Naive thymus-derived CD4-positive, alpha-beta T cell (primary cell): ENCODE measurements at regions not wholly inside any gene's neighbourhood (a gene's known extent, or its start where the extent isn't known, plus 50 kb on each side); places are given as distances from the start of the nearest gene placed in this dataset.

ENCODE experiments used
- ATAC-seq: fragments of 150-1000 bp; cut with Tn5 transposase; 2 replicates; pipeline ENCODE4 v1.10.0; 2021; ENCODE audit warnings: mild to moderate bottlenecking, moderate library complexity
- CTCF ChIA-PET: fragments of 350-600 bp; sonication (Branson Sonifier 250); formaldehyde crosslinking; loops from one replicate; lab custom pipeline; 2021; ENCODE audit warnings: antibody characterized with exemption; lab: Charles Lee
- POLR2A ChIA-PET: fragments of 350-600 bp; sonication (Branson Sonifier 250); formaldehyde crosslinking; loops from one replicate; lab custom pipeline; 2021; ENCODE audit warnings: antibody characterized with exemption, inconsistent platforms; lab: Charles Lee
- DNase-seq, 9 donors: peaks; one replicate each; pipeline versions ENCODE4 v3.0.0 to v3.0.0-alpha.2; 2020 to 2022; ENCODE audit warnings: mixed read lengths in 1 of 9
- H3K27ac ChIP-seq: one replicate; pipeline ENCODE4 v1.7.0; 2013; ENCODE audit warnings: mild to moderate bottlenecking, low read depth, low read length, moderate library complexity
- H3K27me3 ChIP-seq, 2 donors: one replicate each; pipeline ENCODE4 v1.7.0; 2013; ENCODE audit warnings: low read length in 2 of 2, mild to moderate bottlenecking in 2 of 2, moderate library complexity in 2 of 2; ENCODE audit not compliant: control insufficient read depth in 2 of 2, insufficient read depth in 2 of 2
- H3K36me3 ChIP-seq, 3 experiments: 1 replicate in 2 of 3; 2 replicates in 1 of 3; pipeline ENCODE4 v1.7.0; 2013; ENCODE audit warnings: low read length in 3 of 3, mild to moderate bottlenecking in 3 of 3, moderate library complexity in 1 of 3; ENCODE audit not compliant: insufficient read depth in 3 of 3, control insufficient read depth in 2 of 3
- H3K4me1 ChIP-seq, 2 donors: one replicate each; pipeline ENCODE4 v1.7.0; 2013; ENCODE audit warnings: low read length in 2 of 2, mild to moderate bottlenecking in 2 of 2, moderate library complexity in 1 of 2; ENCODE audit not compliant: control insufficient read depth in 2 of 2, insufficient read depth in 2 of 2
- H3K4me3 ChIP-seq: 2 replicates; pipeline ENCODE4 v1.7.0; 2013; ENCODE audit warnings: mild to moderate bottlenecking, low read length
- H3K9me3 ChIP-seq, 3 experiments: 1 replicate in 2 of 3; 2 replicates in 1 of 3; pipeline ENCODE4 v1.7.0; 2013; ENCODE audit warnings: low read length in 3 of 3; ENCODE audit not compliant: control insufficient read depth in 2 of 3
- H3K27ac Mint-ChIP-seq, 9 donors: one replicate each; pipeline ENCODE4 v1.8.0; 2020 to 2022; ENCODE audit warnings: mixed read lengths in 9 of 9, mild to moderate bottlenecking in 8 of 9, moderate library complexity in 5 of 9, inconsistent platforms in 2 of 9
- H3K27me3 Mint-ChIP-seq, 5 donors: one replicate each; pipeline ENCODE4 v1.8.0; 2021 to 2022; ENCODE audit warnings: mixed read lengths in 5 of 5, mild to moderate bottlenecking in 1 of 5
- H3K36me3 Mint-ChIP-seq, 5 donors: one replicate each; pipeline ENCODE4 v1.8.0; 2020 to 2022; ENCODE audit warnings: mixed read lengths in 5 of 5, mild to moderate bottlenecking in 3 of 5, inconsistent platforms in 1 of 5
- H3K4me1 Mint-ChIP-seq, 7 donors: one replicate each; pipeline ENCODE4 v1.8.0; 2020 to 2022; ENCODE audit warnings: mixed read lengths in 7 of 7, mild to moderate bottlenecking in 3 of 7, inconsistent platforms in 1 of 7
- H3K4me3 Mint-ChIP-seq, 10 donors: one replicate each; pipeline ENCODE4 v1.8.0; 2020 to 2022; ENCODE audit warnings: mild to moderate bottlenecking in 10 of 10, mixed read lengths in 10 of 10, moderate library complexity in 6 of 10, inconsistent platforms in 2 of 10
- H3K9me3 Mint-ChIP-seq, 11 donors: one replicate each; pipeline ENCODE4 v1.8.0; 2020 to 2022; ENCODE audit warnings: mixed read lengths in 11 of 11, mild to moderate bottlenecking in 4 of 11, inconsistent platforms in 1 of 11, moderate library complexity in 1 of 11
- intact Hi-C, 2 donors: fragments of 100-400 bp; cut with micrococcal nuclease; formaldehyde crosslinking; loops; one replicate each; pipeline ENCODE4 v1.15.1; 2023

DNA sequence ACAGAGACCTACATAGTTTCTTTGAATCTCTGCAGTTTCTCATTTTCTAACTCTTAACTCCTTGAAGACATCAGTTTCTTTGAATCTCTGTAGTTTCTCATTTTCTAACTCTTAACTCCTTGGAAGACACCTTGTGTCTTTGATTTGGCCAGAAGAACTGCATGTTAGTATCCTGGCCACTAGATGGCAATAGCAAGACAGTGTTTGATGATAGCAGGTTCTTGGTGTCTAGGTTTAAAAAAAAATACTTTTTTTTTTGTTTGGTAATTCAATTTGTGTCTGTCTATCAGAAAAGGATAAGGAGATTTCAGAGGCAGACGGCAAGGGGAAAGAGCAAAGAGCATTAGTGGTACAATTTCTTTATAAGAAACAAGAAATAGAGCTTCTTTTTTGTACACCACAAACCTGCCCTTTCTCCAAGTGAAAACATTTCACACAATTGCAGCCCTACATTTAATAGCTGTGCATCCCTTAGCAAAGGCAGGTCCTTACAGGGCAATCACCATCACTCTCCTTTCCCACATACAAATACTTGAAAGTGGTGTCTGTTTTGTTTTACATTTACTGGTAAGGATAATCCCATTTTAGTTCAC lies 1324.9 kb upstream of the CDH8 start:
- ATAC-seq, result no peak
- intact Hi-C loops, result loop anchor here (5.0 kb wide), 1 partner anchor 1756 kb away; no protein-coding TSS in a partner anchor
- DNase-seq, result no peak
- Mint-ChIP-seq H3K4me3 (no peak overlapping the region), H3K36me3 (no peaks in the 10 kb centered on the region), H3K4me1 (no peaks in the 10 kb centered on the region), H3K27ac (no peak overlapping the region), H3K9me3 (peaks cover 0 to 4% (median 1%) of the 10 kb centered on the region in 11 donors), H3K27me3 (no peaks in the 10 kb centered on the region)
- no peak overlapping the region for H3K27ac ChIP-seq
- CTCF ChIA-PET, result no interaction called here
- no peaks in the 10 kb centered on the region for H3K9me3 ChIP-seq
- no peaks in the 10 kb centered on the region for H3K4me1 ChIP-seq
- POLR2A ChIA-PET, result no interaction called here
- H3K36me3 ChIP-seq, result no peaks in the 10 kb centered on the region
- H3K4me3 ChIP-seq, result no peak overlapping the region
- no peaks in the 10 kb centered on the region for H3K27me3 ChIP-seq

DNA sequence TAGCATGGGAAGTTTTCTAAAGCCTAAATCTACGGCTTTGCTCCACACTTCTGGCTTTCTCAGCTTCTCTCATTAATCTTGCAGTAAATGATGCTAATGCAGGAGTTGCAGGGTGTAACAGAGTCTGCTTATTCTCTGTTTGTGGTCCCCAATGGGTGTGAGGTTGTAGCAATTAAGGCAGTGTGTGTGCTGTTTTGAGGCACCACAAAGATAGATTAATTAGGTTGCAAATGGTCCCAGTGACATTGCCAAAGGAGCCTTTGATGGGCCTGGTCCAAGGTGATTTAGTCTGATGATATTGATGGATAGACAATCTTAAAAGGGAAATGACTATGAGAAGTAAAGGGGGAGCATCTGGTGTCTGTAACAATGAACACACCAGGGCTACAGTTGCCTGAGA lies 1313.7 kb upstream of the CDH8 start:
- CTCF ChIA-PET, result no interaction called here
- no peaks in the 10 kb centered on the region for H3K27me3 ChIP-seq
- DNase-seq, result no peak
- no peak overlapping the region for H3K27ac ChIP-seq
- no peaks in the 10 kb centered on the region for H3K36me3 Mint-ChIP-seq
- no peaks in the 10 kb centered on the region for H3K36me3 ChIP-seq
- no peak for ATAC-seq
- no peaks in the 10 kb centered on the region for H3K4me1 Mint-ChIP-seq
- POLR2A ChIA-PET, result no interaction called here
- no peaks in the 10 kb centered on the region for H3K27me3 Mint-ChIP-seq
- no peak overlapping the region for H3K4me3 Mint-ChIP-seq
- no peaks in the 10 kb centered on the region for H3K9me3 ChIP-seq
- no peak overlapping the region for H3K27ac Mint-ChIP-seq
- no peaks in the 10 kb centered on the region for H3K4me1 ChIP-seq
- intact Hi-C loops, result no loop called here
- H3K4me3 ChIP-seq, result no peak overlapping the region
- H3K9me3 Mint-ChIP-seq, result peaks cover 0 to 15% (median 6%) of the 10 kb centered on the region in 11 donors

DNA sequence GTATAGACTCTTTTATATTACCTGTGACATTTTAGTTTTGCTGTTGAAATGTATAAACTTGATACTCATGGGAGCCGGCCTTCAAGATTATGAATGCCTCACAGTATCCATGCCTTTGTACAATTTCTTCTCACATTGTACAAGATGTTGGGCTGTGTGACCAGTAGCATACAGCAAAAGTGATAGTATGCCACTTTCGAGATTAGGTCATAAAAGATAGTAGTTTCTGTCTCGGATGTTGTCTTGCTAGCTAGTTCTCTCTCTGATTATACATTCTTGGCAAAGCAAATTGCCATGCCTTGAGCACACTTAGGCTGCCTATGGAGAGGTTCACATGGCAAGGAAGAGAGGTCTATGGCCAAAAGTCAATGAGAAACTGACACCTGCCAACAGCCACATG lies 1309.8 kb upstream of the CDH8 start:
- Histone ChIP-seq H3K9me3 (no peaks in the 10 kb centered on the region), H3K4me1 (no peaks in the 10 kb centered on the region), H3K27ac (no peak overlapping the region), H3K27me3 (no peaks in the 10 kb centered on the region), H3K4me3 (no peak overlapping the region), H3K36me3 (no peaks in the 10 kb centered on the region)
- no peaks in the 10 kb centered on the region for H3K4me1 Mint-ChIP-seq
- H3K27me3 Mint-ChIP-seq, result no peaks in the 10 kb centered on the region
- H3K9me3 Mint-ChIP-seq, result peaks cover 0 to 19% (median 8%) of the 10 kb centered on the region in 11 donors
- ChIA-PET POLR2A (no interaction called here), CTCF (no interaction called here)
- intact Hi-C loops, result no loop called here
- DNase-seq (no peak), ATAC-seq (no peak)
- H3K36me3 Mint-ChIP-seq, result no peaks in the 10 kb centered on the region
- H3K4me3 Mint-ChIP-seq, result no peak overlapping the region
- no peak overlapping the region for H3K27ac Mint-ChIP-seq

DNA sequence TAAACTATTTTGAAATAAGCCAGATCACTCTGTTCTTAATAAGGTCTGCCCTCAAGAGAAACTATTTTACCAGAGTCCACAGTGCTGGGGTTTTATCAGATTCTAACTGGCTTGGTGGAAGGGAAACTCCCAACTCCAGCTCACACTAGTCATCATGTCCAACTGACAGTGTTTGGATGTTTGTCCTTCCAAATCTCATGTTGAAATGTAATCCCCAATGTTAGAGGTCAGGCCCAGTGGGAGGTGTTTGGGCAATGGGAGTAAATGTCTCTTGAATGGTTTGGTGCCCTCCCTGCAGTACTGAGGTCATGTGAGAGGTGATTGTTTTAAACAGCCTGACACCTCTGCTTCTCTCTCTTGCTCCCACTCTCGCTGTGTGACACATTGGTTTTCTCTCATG lies 1301.0 kb upstream of the CDH8 start:
- Histone ChIP-seq H3K9me3 (no peaks in the 10 kb centered on the region), H3K4me1 (no peaks in the 10 kb centered on the region), H3K4me3 (no peak overlapping the region), H3K27me3 (no peaks in the 10 kb centered on the region), H3K36me3 (no peaks in the 10 kb centered on the region), H3K27ac (no peak overlapping the region)
- ATAC-seq (no peak), DNase-seq (no peak)
- POLR2A ChIA-PET, result no interaction called here
- CTCF ChIA-PET, result no interaction called here
- Mint-ChIP-seq H3K4me3 (no peak overlapping the region), H3K4me1 (no peaks in the 10 kb centered on the region), H3K27me3 (no peaks in the 10 kb centered on the region), H3K9me3 (peaks cover 5 to 41% (median 10%) of the 10 kb centered on the region in 11 donors), H3K27ac (no peak overlapping the region), H3K36me3 (no peaks in the 10 kb centered on the region)
- intact Hi-C loops, result no loop called here

DNA sequence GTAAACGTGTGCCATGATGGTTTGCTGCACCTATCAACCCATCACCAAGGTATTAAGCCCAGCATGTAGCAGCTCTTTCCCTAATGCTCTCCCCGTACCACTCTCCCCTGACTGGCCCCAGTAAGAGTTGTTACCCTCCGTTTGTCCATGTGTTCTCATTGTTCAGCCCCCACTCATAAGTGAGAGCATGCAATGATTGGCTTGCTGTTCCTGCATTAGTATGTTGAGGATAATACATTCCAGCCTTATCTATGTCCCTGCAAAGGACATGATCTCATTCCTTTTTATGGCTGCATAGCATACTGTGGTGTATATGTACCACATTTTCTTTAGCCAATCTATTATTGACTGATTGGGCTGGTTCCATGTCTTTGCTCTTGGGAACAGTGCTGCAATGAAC lies 1294.9 kb upstream of the CDH8 start:
- ChIA-PET CTCF (no interaction called here), POLR2A (no interaction called here)
- Mint-ChIP-seq H3K27me3 (no peaks in the 10 kb centered on the region), H3K36me3 (no peaks in the 10 kb centered on the region), H3K9me3 (peaks cover 0 to 29% (median 8%) of the 10 kb centered on the region in 11 donors), H3K4me1 (no peaks in the 10 kb centered on the region), H3K27ac (no peak overlapping the region), H3K4me3 (no peak overlapping the region)
- H3K4me3 ChIP-seq, result no peak overlapping the region
- no peaks in the 10 kb centered on the region for H3K4me1 ChIP-seq
- no peaks in the 10 kb centered on the region for H3K9me3 ChIP-seq
- intact Hi-C loops, result no loop called here
- H3K27me3 ChIP-seq, result no peaks in the 10 kb centered on the region
- DNase-seq, result no peak
- H3K27ac ChIP-seq, result no peak overlapping the region
- H3K36me3 ChIP-seq, result no peaks in the 10 kb centered on the region
- ATAC-seq, result no peak

DNA sequence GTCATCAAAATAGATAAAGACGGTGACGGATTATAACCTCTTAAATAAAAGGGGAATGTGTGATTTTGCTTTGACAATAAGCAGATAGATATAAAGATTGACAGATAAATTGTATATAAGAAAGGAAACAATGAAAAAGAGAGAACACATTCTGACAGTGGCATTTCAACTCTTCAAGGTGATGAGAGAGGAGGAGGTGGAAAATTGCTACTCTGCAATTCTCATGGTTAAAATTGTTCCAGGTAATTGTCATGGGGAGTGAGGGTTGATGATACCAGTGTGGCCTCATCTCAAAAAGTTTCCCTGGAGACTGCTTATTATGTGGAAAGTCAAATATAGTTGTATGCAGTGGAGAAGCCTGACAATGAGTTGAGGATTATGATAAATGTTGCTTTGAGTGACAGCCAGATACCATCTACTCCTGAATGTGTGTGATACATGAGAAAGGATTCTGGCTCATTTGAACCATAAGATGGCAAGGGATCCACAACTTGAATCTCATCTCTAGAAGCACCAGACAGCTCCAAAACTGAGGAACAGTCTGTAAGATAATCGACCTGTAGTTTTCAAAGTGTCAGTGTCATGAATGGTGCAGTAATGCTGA lies 1290.6 kb upstream of the CDH8 start:
- intact Hi-C loops, result no loop called here
- Mint-ChIP-seq H3K27ac (no peak overlapping the region), H3K36me3 (no peaks in the 10 kb centered on the region), H3K4me3 (no peak overlapping the region), H3K4me1 (no peaks in the 10 kb centered on the region), H3K9me3 (peaks cover 0 to 16% (median 8%) of the 10 kb centered on the region in 11 donors), H3K27me3 (no peaks in the 10 kb centered on the region)
- Histone ChIP-seq H3K27me3 (no peaks in the 10 kb centered on the region), H3K36me3 (no peaks in the 10 kb centered on the region), H3K9me3 (peaks cover 0 to 7% (median 0%) of the 10 kb centered on the region in 3 experiments), H3K4me1 (no peaks in the 10 kb centered on the region), H3K4me3 (no peak overlapping the region), H3K27ac (no peak overlapping the region)
- no peak for ATAC-seq
- CTCF ChIA-PET, result no interaction called here
- no peak for DNase-seq
- POLR2A ChIA-PET, result no interaction called here
